ENCODE measurements at regions not wholly inside any gene's neighbourhood (a gene's known extent, or its start where the extent isn't known, plus 50 kb on each side); places are given as distances from the start of the nearest gene placed in this dataset.

- TF ChIP-seq CTCF (IDR thresholded peaks at IDR 0.05; ENCODE audit: control extremely low read depth in 1 of 3, insufficient read depth in 1 of 3, low read depth in 1 of 3, low read length in 3 of 3) (no peak), SIN3A (conservative IDR thresholded peaks at IDR 0.05 in 1 of 2, IDR thresholded peaks at IDR 0.05 in 1 of 2; ENCODE audit: low read depth in 1 of 2, low read length in 2 of 2) (no peak), TAF1 (IDR thresholded peaks at IDR 0.05; ENCODE audit: low read depth, low read length) (no peak), TBP (IDR thresholded peaks at IDR 0.05; ENCODE audit: low read depth, low read length) (no peak), RFX5 (IDR thresholded peaks at IDR 0.05; ENCODE audit: borderline replicate concordance, low read depth, low read length) (no peak), YY1 (IDR thresholded peaks at IDR 0.05; ENCODE audit: low read depth, low read length) (no peak)
These were observed 102.8 kb upstream of the NUDT4 start for GRCh38 chr12:93274937-93275336.

Measured in H1 (cell line).